IMR-90 (cell line): ENCODE measurements at regions not wholly inside any gene's neighbourhood (a gene's known extent, or its start where the extent isn't known, plus 50 kb on each side); places are given as distances from the start of the nearest gene placed in this dataset.

Source experiments
- FOS ChIP-seq: fragments of 150-350 bp; IDR thresholded peaks from 2 replicates; pipeline ENCODE4 v1.6.1; 2016; ENCODE audit warnings: low read depth, low read length
- MXI1 ChIP-seq: IDR thresholded peaks from 2 replicates; pipeline ENCODE4 v1.6.1; 2012; ENCODE audit warnings: low read depth, mild to moderate bottlenecking, low read length, moderate library complexity, borderline replicate concordance
- NFE2L2 ChIP-seq: fragments of 150-350 bp; IDR thresholded peaks from 2 replicates; pipeline ENCODE4 v1.6.1; 2016; ENCODE audit warnings: low read depth, mild to moderate bottlenecking, low read length
- POLR2A ChIP-seq: IDR thresholded peaks from 2 replicates; pipeline ENCODE4 v1.6.1; 2012; ENCODE audit warnings: mild to moderate bottlenecking, low read depth, low read length
- RAD21 ChIP-seq: IDR thresholded peaks from 2 replicates; pipeline ENCODE4 v1.6.1; 2012; ENCODE audit warnings: low read length, improper control_type of control experiment
- RFX5 ChIP-seq: IDR thresholded peaks from 2 replicates; pipeline ENCODE4 v1.8.0; 2012; ENCODE audit warnings: low read depth, mild to moderate bottlenecking, low read length, moderate library complexity
- TF ChIP-seq, protein P1 (sequence below): conservative IDR thresholded peaks from 2 replicates; pipeline ENCODE4 v1.5.1; 2012; ENCODE audit warnings: mild to moderate bottlenecking, low read depth, low read length, improper control_type of control experiment

- no peak for TF ChIP-seq RAD21
- TF ChIP-seq, protein P1, sequence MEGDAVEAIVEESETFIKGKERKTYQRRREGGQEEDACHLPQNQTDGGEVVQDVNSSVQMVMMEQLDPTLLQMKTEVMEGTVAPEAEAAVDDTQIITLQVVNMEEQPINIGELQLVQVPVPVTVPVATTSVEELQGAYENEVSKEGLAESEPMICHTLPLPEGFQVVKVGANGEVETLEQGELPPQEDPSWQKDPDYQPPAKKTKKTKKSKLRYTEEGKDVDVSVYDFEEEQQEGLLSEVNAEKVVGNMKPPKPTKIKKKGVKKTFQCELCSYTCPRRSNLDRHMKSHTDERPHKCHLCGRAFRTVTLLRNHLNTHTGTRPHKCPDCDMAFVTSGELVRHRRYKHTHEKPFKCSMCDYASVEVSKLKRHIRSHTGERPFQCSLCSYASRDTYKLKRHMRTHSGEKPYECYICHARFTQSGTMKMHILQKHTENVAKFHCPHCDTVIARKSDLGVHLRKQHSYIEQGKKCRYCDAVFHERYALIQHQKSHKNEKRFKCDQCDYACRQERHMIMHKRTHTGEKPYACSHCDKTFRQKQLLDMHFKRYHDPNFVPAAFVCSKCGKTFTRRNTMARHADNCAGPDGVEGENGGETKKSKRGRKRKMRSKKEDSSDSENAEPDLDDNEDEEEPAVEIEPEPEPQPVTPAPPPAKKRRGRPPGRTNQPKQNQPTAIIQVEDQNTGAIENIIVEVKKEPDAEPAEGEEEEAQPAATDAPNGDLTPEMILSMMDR, result no peak
- TF ChIP-seq NFE2L2, result no peak
- TF ChIP-seq POLR2A, result no peak
- TF ChIP-seq RFX5, result no peak
- no peak for TF ChIP-seq MXI1
- no peak for TF ChIP-seq FOS
These were observed 210.6 kb downstream of the RHOU start for GRCh38 chr1:228945885-228946284.
